ENCODE measurements at regions not wholly inside any gene's neighbourhood (a gene's known extent, or its start where the extent isn't known, plus 50 kb on each side); places are given as distances from the start of the nearest gene placed in this dataset.

GRCh38 chr1:115192200-115192767, 103.0 kb upstream of the TSPAN2 start:
- no peak for DNase-seq (ENCODE audit: low read depth, low spot score)
- Histone ChIP-seq H3K36me3 (ENCODE audit: insufficient read depth, insufficient read length, low read length) (no peaks in the 10 kb centered on the region), H3K4me3 (ENCODE audit: insufficient read length, low read depth) (no peak overlapping the region), H3K9me3 (ENCODE audit: insufficient read depth, low read length) (no peaks in the 10 kb centered on the region), H3K27me3 (ENCODE audit: insufficient read depth, insufficient read length) (no peaks in the 10 kb centered on the region), H3K9ac (ENCODE audit: insufficient read length, low read depth) (no peak overlapping the region), H3K4me1 (ENCODE audit: insufficient read depth, insufficient read length) (no peaks in the 10 kb centered on the region)
- TF ChIP-seq SUZ12 (IDR thresholded peaks at IDR 0.05; ENCODE audit: extremely low read depth, insufficient read depth, insufficient read length) (no peak), YY1 (IDR thresholded peaks at IDR 0.05; ENCODE audit: insufficient read depth, insufficient read length) (no peak), ZNF274 (IDR thresholded peaks at IDR 0.05; ENCODE audit: low read depth, low read length) (no peak)

GRCh38 chr1:115191691-115192090, 102.4 kb upstream of the TSPAN2 start:
- Histone ChIP-seq H3K36me3 (ENCODE audit: insufficient read depth, insufficient read length, low read length) (no peaks in the 10 kb centered on the region), H3K4me1 (ENCODE audit: insufficient read depth, insufficient read length) (no peaks in the 10 kb centered on the region), H3K9me3 (ENCODE audit: insufficient read depth, low read length) (no peaks in the 10 kb centered on the region), H3K9ac (ENCODE audit: insufficient read length, low read depth) (no peak overlapping the region), H3K4me3 (ENCODE audit: insufficient read length, low read depth) (no peak overlapping the region), H3K27me3 (ENCODE audit: insufficient read depth, insufficient read length) (no peaks in the 10 kb centered on the region)
- no peak for DNase-seq (ENCODE audit: low read depth, low spot score)
- no peak for TF ChIP-seq SUZ12 (IDR thresholded peaks at IDR 0.05; ENCODE audit: extremely low read depth, insufficient read depth, insufficient read length)
- no peak for TF ChIP-seq ZNF274 (IDR thresholded peaks at IDR 0.05; ENCODE audit: low read depth, low read length)

- TF ChIP-seq SUZ12 (IDR thresholded peaks at IDR 0.05; ENCODE audit: extremely low read depth, insufficient read depth, insufficient read length): no peak
- Histone ChIP-seq H3K27me3 (ENCODE audit: insufficient read depth, insufficient read length) (no peaks in the 10 kb centered on the region), H3K9ac (ENCODE audit: insufficient read length, low read depth) (no peak overlapping the region), H3K36me3 (ENCODE audit: insufficient read depth, insufficient read length, low read length) (no peaks in the 10 kb centered on the region), H3K9me3 (ENCODE audit: insufficient read depth, low read length) (no peaks in the 10 kb centered on the region), H3K4me1 (ENCODE audit: insufficient read depth, insufficient read length) (no peaks in the 10 kb centered on the region), H3K4me3 (ENCODE audit: insufficient read length, low read depth) (no peak overlapping the region)
- no peak for DNase-seq (ENCODE audit: low read depth, low spot score)
Measured at GRCh38 chr1:115190540-115191170, 101.4 kb upstream of the TSPAN2 start.

GRCh38 chr1:115189814-115190539, 100.7 kb upstream of the TSPAN2 start:
- H3K4me3 ChIP-seq (ENCODE audit: insufficient read length, low read depth): no peak overlapping the region
- no peaks in the 10 kb centered on the region for H3K27me3 ChIP-seq (ENCODE audit: insufficient read depth, insufficient read length)
- DNase-seq (ENCODE audit: low read depth, low spot score): no peak
- TF ChIP-seq ZNF274 (IDR thresholded peaks at IDR 0.05; ENCODE audit: low read depth, low read length) (no peak), SUZ12 (IDR thresholded peaks at IDR 0.05; ENCODE audit: extremely low read depth, insufficient read depth, insufficient read length) (no peak), YY1 (IDR thresholded peaks at IDR 0.05; ENCODE audit: insufficient read depth, insufficient read length) (no peak)
- no peaks in the 10 kb centered on the region for H3K9me3 ChIP-seq (ENCODE audit: insufficient read depth, low read length)
- H3K9ac ChIP-seq (ENCODE audit: insufficient read length, low read depth): no peak overlapping the region
- H3K4me1 ChIP-seq (ENCODE audit: insufficient read depth, insufficient read length): no peaks in the 10 kb centered on the region
- H3K36me3 ChIP-seq (ENCODE audit: insufficient read depth, insufficient read length, low read length): no peaks in the 10 kb centered on the region

- no peak for DNase-seq (ENCODE audit: low read depth, low spot score)
- TF ChIP-seq ZNF274 (IDR thresholded peaks at IDR 0.05; ENCODE audit: low read depth, low read length) (no peak), YY1 (IDR thresholded peaks at IDR 0.05; ENCODE audit: insufficient read depth, insufficient read length) (no peak), SUZ12 (IDR thresholded peaks at IDR 0.05; ENCODE audit: extremely low read depth, insufficient read depth, insufficient read length) (no peak)
- H3K9me3 ChIP-seq (ENCODE audit: insufficient read depth, low read length): no peaks in the 10 kb centered on the region
- no peaks in the 10 kb centered on the region for H3K36me3 ChIP-seq (ENCODE audit: insufficient read depth, insufficient read length, low read length)
- no peaks in the 10 kb centered on the region for H3K27me3 ChIP-seq (ENCODE audit: insufficient read depth, insufficient read length)
- H3K4me3 ChIP-seq (ENCODE audit: insufficient read length, low read depth): no peak overlapping the region
- no peak overlapping the region for H3K9ac ChIP-seq (ENCODE audit: insufficient read length, low read depth)
- H3K4me1 ChIP-seq (ENCODE audit: insufficient read depth, insufficient read length): no peaks in the 10 kb centered on the region
Measured at GRCh38 chr1:115188680-115189395, 99.5 kb upstream of the TSPAN2 start.

GRCh38 chr1:115186711-115187265, 97.5 kb upstream of the TSPAN2 start:
- no peak for DNase-seq (ENCODE audit: low read depth, low spot score)
- TF ChIP-seq ZNF274 (IDR thresholded peaks at IDR 0.05; ENCODE audit: low read depth, low read length) (no peak), YY1 (IDR thresholded peaks at IDR 0.05; ENCODE audit: insufficient read depth, insufficient read length) (no peak), SUZ12 (IDR thresholded peaks at IDR 0.05; ENCODE audit: extremely low read depth, insufficient read depth, insufficient read length) (no peak)

GRCh38 chr1:115185336-115185735, 96.0 kb upstream of the TSPAN2 start:
- TF ChIP-seq ZNF274 (IDR thresholded peaks at IDR 0.05; ENCODE audit: low read depth, low read length) (no peak), YY1 (IDR thresholded peaks at IDR 0.05; ENCODE audit: insufficient read depth, insufficient read length) (no peak), SUZ12 (IDR thresholded peaks at IDR 0.05; ENCODE audit: extremely low read depth, insufficient read depth, insufficient read length) (no peak)
- Histone ChIP-seq H3K36me3 (ENCODE audit: insufficient read depth, insufficient read length, low read length) (no peaks in the 10 kb centered on the region), H3K9ac (ENCODE audit: insufficient read length, low read depth) (no peak overlapping the region), H3K4me3 (ENCODE audit: insufficient read length, low read depth) (no peak overlapping the region), H3K4me1 (ENCODE audit: insufficient read depth, insufficient read length) (no peaks in the 10 kb centered on the region), H3K27me3 (ENCODE audit: insufficient read depth, insufficient read length) (no peaks in the 10 kb centered on the region), H3K9me3 (ENCODE audit: insufficient read depth, low read length) (no peaks in the 10 kb centered on the region)
- no peak for DNase-seq (ENCODE audit: low read depth, low spot score)

More at GRCh38 chr1:115186711-115187265, 97.5 kb upstream of the TSPAN2 start:
- H3K9ac ChIP-seq (ENCODE audit: insufficient read length, low read depth): no peak overlapping the region
- H3K27me3 ChIP-seq (ENCODE audit: insufficient read depth, insufficient read length): no peaks in the 10 kb centered on the region
- H3K9me3 ChIP-seq (ENCODE audit: insufficient read depth, low read length): no peaks in the 10 kb centered on the region
- H3K4me1 ChIP-seq (ENCODE audit: insufficient read depth, insufficient read length): no peaks in the 10 kb centered on the region
- H3K36me3 ChIP-seq (ENCODE audit: insufficient read depth, insufficient read length, low read length): no peaks in the 10 kb centered on the region
- no peak overlapping the region for H3K4me3 ChIP-seq (ENCODE audit: insufficient read length, low read depth)
